GM18505 (cell line): ENCODE measurements at regions not wholly inside any gene's neighbourhood (a gene's known extent, or its start where the extent isn't known, plus 50 kb on each side); places are given as distances from the start of the nearest gene placed in this dataset.

ENCODE experiments used
- ATAC-seq: cut with Tn5 transposase; IDR thresholded peaks from one replicate; pipeline ENCODE4 v1.9.1; 2021; ENCODE audit not compliant: unreplicated experiment
- POLR2A ChIP-seq: IDR thresholded peaks from 4 replicates; pipeline ENCODE4 v1.6.1; 2011; ENCODE audit warnings: borderline replicate concordance; ENCODE audit not compliant: insufficient read depth, insufficient read length; ENCODE audit errors: extremely low read depth

- no peak for TF ChIP-seq POLR2A
- ATAC-seq = no peak
Measured at GRCh38 chr3:194278186-194278845, 72.8 kb downstream of the CPN2 start.

GRCh38 chr3:194279101-194279500, 72.0 kb downstream of the CPN2 start:
- no peak for ATAC-seq
- TF ChIP-seq POLR2A = no peak

- no peak for ATAC-seq
- TF ChIP-seq POLR2A = no peak
Measured at GRCh38 chr3:194279701-194280360, 71.3 kb downstream of the CPN2 start.

GRCh38 chr3:194280777-194281176, 70.4 kb downstream of the CPN2 start:
- no peak for TF ChIP-seq POLR2A
- no peak for ATAC-seq

- no peak for ATAC-seq
- TF ChIP-seq POLR2A = no peak
Measured at GRCh38 chr3:194281306-194281705, 69.8 kb downstream of the CPN2 start.

GRCh38 chr3:194281766-194282165, 69.4 kb downstream of the CPN2 start:
- no peak for TF ChIP-seq POLR2A
- ATAC-seq = no peak

GRCh38 chr3:194282436-194283122, 68.5 kb downstream of the CPN2 start:
- TF ChIP-seq POLR2A = no peak
- no peak for ATAC-seq

- ATAC-seq = no peak
- no peak for TF ChIP-seq POLR2A
Measured at GRCh38 chr3:194283221-194284006, 67.7 kb downstream of the CPN2 start.

GRCh38 chr3:194284351-194284750, 66.8 kb downstream of the CPN2 start:
- ATAC-seq = no peak
- TF ChIP-seq POLR2A = no peak

- no peak for TF ChIP-seq POLR2A
- ATAC-seq = no peak
Measured at GRCh38 chr3:194285024-194285849, 65.9 kb downstream of the CPN2 start.

GRCh38 chr3:194285850-194286197, 65.3 kb downstream of the CPN2 start:
- ATAC-seq = no peak
- no peak for TF ChIP-seq POLR2A

GRCh38 chr3:194286375-194287146, 64.6 kb downstream of the CPN2 start:
- TF ChIP-seq POLR2A = no peak
- ATAC-seq = no peak
